ENCODE measurements at regions not wholly inside any gene's neighbourhood (a gene's known extent, or its start where the extent isn't known, plus 50 kb on each side); places are given as distances from the start of the nearest gene placed in this dataset.
"Not testable (repeated sequence)": the region's sequence is repeated elsewhere in the genome, so short reads cannot be mapped to it uniquely, and the experiment has no call there.

DNA sequence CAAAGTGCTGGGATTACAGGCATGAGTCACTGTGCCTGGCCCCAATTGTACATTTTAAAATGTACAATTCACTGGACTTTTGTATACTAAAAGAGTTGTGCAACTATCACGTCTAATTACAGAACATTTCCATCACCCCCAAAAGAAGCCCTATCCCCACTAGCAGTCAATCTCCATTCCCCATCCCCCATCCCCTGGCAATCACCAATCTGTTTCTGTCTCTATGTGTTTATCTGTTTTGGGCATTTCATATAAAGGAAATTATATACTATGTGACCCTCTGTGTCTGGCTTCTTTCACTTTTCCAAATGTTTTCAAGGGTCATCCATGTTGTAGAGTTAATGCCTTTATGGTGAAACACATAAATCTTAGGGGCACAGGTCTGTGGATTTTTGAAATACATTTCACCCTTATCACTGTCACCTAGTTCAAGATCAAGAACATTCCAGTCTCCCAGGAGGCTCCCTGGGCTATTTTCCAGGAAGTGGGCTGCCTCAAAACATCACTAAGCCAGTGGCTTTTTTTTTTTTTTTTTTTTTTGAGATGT, 129.2 kb downstream of the CRLF3 start:
- intact Hi-C loops (cut with DNase I) = not testable (repeated sequence)
- DNase-seq = peak in 1 of 10 donors; percentile 4

DNA sequence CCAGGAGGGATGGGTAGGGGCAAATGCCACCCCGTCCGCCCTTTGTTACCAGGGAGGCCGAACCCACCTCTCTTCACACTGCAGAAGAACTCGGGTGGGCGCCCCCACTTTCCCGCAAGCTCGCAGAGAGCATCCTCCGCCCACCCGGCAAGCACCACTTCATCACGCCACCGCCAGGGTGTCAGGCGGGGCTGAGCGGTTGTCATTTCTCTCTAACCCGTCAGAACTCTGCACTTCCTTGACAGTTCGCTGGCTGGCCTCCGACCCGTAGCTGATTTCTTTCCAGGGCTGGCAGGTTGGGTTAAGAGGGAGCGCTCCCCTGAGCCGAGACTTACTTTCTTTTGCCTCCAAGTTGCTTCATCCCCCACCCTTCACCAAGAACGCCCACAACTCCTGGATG, 130.7 kb downstream of the CRLF3 start:
- DNase-seq = peak in 1 of 10 donors; percentile 61
- intact Hi-C loops (cut with DNase I) = not testable (repeated sequence)

DNA sequence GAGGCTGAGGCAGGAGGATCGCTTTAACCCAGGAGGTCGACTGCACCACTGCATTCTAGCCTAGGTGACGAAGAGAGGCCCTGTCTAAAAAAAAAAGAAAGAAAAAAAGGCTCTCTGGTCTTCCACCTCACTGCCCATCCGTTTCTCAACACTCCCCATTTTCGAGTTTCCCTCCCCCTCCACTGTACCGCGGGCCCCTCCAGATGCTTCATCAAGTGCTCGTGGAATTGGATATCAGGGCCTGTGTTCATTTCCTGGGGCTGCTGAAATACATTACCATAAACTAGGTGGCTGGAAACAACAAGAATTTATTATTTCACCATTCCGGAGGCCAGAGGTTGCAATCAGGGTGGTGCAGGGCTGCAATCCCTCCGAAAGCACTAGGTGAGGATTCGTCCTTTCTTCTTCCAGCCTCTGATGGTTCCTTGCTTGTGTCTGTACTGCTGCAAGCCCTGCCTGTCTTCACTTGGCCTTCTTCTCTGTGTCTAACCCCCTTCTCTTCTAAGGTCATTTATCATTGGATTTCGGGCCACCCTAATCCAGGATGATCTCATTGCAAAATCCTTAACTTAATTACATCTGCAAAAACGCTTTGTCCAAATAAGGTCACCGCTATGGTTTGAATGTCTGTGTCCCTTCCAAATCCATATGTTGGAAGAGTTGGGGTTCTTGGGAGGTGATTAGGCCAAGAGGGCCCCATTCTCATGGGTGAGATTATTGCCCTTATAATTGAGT, 135.1 kb downstream of the CRLF3 start:
- intact Hi-C loops (cut with DNase I) = not testable (repeated sequence)
- DNase-seq = peak in 1 of 10 donors; percentile 5

DNA sequence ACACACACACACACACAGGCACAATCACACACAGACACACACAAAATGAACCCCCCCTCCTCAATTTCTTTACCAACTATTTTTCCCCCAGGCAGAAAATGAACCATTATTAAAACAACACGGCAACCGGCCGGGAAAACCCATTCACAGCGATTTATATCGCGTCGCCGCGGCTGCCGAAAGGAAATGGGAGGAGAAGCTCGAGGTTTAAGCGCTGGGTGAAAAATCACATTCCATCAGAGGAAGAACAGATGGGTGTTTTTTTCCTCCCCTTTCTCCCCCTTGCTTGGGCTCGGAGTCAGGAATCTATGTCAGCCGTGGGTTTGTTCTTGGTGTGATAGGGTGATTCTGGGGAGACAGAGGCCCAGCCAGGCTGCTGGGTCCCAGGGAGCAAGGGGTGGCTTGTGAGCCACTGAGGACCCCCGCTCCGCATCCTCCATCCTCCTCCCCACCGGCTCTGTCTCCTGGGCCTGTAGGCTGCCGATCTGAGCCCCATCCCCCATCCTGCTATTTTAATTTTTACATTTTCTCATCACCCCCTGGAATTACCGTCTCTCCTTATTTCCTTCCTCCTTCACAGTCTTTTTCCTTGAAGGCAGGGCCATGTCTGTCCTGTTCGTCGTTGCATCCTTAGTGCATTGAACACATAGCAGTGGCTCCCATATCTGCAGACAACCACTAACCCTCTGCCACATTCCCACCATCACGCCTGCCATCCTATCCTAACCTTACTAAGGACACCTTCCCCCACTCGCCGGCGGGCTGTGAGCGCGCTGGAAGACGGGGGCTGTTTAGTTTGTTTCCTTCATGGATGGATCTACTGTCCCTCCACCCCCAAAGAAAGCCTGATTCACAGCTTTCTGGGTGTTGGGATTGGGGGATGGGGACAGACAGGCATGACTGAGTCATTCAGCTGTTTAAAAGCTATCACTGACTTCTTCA, 137.7 kb downstream of the CRLF3 start:
- intact Hi-C loops (cut with DNase I) = not testable (repeated sequence)
- DNase-seq = peak in 2 of 10 donors; percentile 83 to 89

DNA sequence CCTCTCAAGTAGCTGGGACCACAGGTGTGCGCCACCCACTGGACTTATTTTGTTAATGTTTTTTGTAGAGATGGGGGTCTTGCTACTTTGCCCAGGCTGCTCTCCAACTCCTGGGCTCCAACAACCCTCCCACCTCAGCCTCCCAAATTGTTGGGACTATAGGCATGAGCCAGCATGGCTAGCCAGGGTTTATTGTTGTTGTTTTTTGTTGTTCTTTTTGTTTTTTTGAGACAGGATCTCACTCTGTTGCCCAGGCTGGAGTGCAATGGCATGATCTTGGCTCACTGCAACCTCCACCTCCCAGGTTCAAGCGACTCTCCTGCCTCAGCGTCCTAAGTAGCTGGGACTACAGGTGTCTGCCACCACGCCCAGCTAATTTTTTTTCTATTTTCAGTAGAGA, 142.2 kb downstream of the CRLF3 start:
- peak in 1 of 10 donors; percentile 15 for DNase-seq
- intact Hi-C loops (cut with DNase I) = not testable (repeated sequence)

DNA sequence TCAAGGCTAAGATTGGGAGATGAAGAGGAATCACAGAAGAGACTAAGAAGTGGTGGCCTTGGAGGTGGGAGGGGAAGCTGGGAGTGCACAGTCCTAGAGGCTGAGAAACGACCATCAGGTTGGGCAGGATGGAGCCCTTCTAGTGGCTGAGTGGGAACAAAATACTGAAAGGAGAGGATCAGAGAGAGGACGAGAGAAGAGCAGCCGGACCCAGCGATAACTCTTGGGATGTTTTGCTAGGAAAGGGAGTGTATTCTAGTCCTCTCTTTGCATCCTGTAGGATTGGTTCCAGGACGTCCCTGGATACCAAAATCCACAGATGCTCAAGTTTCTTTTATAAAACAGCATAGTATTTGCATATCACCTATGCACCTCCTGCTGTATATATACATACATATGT, 143.8 kb downstream of the CRLF3 start:
- intact Hi-C loops (cut with DNase I) = not testable (repeated sequence)
- peak in 1 of 10 donors; percentile 3 for DNase-seq

DNA sequence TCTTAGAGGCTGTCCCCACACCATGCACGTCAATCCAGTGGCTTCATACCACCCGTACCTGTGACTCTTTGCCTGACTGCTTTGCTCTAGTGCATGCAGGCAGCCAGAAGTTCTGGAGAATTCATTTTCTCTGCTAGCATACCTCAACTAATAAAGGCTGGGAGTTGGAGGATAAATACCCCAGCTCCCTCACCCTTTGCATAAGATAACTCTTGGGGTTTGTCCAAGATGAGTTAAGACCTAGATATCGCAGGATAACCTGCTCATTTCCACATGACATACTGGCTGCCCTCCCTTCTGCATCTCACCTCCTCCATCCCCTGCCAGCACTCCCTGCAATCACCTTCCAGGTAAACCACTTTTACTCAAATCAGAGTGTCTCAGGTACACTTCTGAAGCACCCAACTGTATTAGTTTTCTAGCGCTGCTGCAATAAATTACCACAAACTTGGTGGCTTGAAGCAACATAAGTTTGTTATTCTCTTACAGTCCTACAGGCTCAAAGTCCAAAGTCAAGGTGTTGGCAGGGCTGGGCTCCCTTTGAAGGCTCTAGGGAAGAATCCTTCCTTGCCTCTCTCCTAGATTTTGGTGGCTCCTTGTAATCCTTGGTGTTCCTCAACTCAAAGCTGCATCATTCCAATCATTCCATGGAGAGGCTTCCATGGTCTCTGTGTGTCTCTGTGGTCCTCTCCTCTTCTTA, 146.8 kb downstream of the CRLF3 start:
- intact Hi-C loops (cut with DNase I) = no loop called here
- no peak for DNase-seq

DNA sequence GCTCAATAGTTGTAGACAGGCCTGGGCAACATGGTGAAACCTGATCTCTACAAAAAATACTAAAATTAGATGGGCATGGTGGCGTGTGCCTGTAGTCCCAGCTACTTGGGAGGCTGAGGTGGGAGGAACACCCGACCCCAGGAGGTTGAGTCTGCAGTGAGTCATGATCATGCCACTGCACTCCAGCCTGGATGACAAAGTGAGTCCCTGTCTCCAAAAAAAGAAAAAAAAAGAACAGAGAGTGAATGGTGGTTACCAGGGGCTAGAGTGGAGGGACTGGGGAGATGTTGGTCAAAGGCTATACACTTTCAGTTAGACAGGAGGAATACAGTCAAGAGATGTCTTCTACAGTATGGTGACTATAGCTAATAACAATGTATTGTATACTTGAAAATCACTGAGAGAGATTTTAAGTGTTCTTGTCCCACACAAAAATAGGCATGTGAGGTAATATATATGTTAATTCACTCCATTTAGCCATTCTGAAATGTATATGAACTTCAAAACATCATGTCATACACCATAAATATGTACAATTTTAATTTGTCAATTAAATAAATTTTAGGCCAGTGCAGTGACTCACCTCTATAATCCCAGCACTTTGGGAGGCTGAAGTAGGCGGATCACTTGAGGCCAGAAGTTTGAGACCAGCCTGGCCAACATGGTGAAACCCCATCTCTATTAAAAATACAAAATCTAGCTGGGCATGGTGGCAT, 148.6 kb downstream of the CRLF3 start:
- intact Hi-C loops (cut with DNase I) = not testable (repeated sequence)
- peak in 1 of 10 donors; percentile 10 for DNase-seq

DNA sequence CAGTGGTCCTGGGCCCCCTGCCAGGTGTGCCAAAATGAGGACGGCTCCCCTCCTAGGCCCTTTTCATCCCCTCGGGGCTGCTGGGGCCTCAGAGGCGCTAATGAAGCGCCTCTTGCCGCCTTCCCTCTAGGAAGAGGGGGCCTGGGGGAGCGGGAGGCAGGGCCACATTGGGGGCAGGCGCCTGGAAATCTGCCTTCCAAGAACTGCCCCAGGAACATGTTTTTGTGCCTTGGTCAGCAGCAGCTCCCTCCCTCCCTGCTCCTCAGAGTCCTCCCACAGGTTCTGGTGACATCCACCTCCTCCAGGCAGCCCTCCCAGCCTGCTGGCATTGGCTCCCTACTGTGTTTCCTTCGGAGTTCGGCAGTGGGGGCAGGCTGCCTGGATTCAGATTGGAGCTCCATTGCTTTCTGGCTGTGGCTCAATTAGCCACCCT, 155.3 kb downstream of the CRLF3 start:
- intact Hi-C loops (cut with DNase I) = not testable (repeated sequence)
- DNase-seq = peak in 1 of 10 donors; percentile 57

DNA sequence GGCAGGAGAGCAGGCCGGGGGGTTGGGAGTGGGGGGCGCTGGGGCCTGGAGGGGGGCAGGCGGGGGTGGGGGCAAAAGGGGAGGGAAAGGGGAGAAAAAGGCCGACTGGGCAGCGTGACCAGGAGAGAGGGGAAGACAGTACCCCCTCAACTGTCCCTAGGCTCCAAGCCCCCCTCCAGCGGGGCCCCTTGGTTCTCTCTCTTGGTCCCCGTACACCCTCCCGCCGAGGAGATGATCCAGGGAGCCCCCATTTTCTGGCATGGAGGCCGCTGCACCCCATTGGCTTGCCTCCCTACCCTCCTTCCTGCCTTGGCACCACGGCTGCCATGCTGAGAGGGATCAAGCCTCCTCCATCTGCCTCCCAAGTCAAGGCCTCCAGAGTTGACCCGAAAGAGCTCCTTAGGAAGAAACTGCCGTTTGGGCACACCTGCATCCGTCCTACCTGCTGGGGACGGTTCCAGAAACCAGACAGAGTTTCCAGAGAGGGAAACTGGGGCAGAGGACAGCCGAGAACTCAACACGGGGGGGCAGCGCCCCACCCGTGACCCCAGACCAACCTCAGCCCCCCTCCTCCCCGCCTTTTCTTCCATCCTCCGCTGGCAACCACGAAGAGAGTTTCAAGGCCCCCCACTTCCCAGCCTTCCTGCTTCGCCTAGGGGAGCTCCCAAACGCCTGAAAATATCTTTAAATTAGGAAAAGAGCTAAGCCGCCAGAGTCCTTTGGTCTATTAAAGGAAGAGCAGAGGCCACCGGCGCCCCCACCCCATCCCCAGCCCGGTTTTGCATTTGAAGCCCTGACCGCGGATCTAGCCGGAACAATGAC, 155.9 kb downstream of the CRLF3 start:
- intact Hi-C loops (cut with DNase I) = not testable (repeated sequence)
- peak in 2 of 10 donors; percentile 21 to 30 for DNase-seq

DNA sequence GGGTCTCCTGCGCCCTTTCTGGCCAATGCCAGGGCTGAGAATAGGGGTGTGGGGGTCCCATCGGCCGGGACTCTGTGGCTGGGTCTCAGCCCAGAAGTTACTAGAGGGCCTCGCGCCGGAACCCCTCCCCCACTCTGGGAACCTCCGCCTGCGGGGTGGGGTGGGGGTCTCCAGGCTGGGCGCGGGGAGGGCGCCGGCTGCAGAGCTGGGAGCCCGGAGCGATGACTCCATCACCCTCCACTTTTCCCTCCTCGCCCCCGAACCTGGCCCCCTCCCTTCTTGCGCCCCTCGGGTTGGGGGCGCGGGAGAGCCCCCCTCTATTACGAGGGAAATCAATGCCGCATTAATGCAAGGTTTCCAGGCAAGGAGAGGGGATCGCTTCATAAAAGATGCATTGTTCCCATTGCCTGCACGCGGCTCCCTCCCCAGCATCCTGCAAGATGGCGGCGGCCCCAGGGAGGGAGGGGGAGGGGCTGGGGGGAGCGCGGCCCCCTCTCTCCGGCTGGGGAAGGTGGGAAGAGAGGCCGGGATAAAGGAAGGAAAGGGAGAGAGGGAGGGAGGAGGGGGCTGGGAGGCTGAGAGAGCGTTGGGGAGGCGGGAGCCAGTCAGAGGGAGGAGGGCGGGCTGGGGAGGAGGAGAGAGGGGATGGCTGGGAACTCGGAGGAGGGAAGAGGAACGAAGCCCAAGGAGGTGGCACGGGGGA, 156.7 kb downstream of the CRLF3 start:
- intact Hi-C loops (cut with DNase I) = not testable (repeated sequence)
- DNase-seq = peak in 9 of 10 donors; percentile 31 to 94 (median 72)

DNA sequence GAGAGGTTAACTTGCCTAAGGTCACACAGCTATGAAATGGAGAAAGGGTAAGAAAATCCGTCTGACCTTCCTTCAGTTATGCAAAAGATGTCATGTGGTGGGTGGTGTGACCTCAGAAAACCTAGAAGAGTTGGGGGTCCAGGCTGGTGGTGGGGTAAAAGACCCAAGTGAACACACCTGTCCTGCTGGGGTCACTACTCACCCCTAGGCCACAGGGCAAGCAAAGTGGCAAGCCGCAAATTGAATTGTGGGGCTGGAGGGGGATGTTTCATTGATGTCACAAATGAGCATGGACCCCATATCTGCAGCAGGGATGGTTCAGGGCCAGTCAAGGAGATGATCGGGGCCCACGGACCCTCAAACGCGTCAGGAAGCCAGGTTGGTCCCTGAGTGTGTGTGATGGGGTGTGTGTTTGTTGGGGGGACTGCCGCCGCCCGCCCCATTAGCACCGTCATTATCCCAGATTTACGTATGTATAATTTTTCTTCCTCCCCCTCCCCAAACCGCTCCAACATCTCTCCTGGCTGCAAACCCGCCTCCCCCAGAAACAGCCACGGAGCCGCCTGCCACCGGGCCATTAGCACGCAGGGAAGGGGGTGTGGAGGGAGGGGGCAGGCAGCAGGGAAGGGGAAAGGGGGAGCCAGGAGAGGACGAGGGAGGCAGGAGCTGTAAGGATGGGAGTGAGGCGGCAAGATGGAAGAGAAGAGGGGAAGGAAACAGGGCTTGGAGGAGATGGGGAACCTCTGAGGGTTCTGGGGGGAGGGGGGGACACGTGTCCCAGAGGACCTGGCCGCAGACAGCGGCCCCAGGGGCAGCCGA, 157.4 kb downstream of the CRLF3 start:
- intact Hi-C loops (cut with DNase I) = not testable (repeated sequence)
- peak in 1 of 10 donors; percentile 57 for DNase-seq

DNA sequence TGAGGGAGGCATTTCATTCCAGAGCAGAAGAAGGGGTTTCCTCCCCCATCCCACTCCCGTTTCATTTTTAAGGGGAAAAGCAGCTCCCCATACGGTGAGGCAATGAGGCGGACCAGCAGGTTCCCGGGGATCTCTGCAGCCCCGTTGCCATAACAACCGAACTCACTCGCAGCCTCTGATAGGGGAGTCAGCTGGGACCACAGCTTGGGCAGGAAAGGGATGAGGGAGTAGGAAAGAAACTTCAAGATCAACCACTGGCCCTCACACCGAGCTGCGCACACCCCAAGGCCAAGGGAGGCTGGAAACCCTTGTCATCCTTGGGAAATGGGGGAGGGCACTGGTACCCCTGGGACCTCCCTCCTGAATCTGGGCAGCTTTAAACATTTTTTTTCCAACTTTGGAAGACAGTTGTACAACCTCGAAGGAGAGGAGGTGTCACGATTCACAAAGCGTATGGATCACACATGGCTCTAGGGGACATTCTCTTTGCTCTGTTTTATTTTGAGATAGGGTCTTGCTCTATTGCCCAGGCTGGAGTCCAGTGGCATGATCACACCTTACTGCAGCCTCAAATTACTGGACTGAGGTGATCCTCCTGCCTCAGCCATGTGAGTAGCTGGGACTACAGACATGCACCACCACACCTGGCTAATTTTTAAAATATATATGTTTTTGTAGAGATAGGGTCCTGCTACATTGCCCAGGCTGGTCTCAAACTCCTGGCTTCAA, 160.6 kb downstream of the CRLF3 start:
- intact Hi-C loops (cut with DNase I) = not testable (repeated sequence)
- DNase-seq = peak in 4 of 10 donors; percentile 26 to 90 (median 61)

DNA sequence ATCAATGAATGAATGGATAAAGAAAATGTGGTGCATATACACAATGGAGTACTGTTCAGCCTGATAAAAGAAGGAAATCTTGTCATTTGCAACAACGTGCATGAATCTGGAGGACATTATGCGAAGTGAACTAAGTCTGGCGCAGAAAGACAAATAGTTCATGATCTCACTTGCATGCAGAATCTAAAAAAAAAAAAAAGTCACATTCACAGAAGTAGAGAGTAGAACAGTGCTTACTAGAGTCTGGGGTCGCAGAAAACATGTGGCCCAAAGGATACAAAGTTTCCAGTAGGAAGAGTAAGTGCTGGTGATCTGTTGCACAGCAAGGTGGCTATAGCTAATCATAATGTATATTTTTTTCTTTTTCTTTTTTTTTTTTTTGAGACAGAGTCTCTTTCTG, 167.3 kb downstream of the CRLF3 start:
- not testable (repeated sequence) for DNase-seq

DNA sequence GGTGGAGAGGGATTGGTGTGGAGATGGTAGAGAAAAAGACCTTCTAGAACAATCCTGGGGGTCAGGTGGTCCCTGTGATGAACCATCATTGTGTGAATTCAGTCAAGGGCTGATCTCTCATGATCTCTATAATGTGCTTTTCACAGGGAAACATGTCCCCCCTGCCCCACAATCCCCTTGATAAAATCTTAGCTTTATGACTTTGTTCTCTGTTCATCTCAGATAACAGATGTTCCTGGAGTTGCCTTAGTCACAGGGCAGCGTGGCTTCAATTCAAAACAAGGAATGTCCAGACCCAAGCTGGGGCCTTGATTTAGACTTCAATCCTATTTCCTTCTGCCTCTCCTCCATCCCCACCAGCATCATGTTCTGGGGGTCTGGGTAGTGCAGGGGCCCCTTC, 171.5 kb downstream of the CRLF3 start:
- DNase-seq; intact Hi-C loops (cut with DNase I): not testable (repeated sequence)

More for the DNA sequence above, 167.3 kb downstream of the CRLF3 start:
- intact Hi-C loops (cut with DNase I) = not testable (repeated sequence)

DNA sequence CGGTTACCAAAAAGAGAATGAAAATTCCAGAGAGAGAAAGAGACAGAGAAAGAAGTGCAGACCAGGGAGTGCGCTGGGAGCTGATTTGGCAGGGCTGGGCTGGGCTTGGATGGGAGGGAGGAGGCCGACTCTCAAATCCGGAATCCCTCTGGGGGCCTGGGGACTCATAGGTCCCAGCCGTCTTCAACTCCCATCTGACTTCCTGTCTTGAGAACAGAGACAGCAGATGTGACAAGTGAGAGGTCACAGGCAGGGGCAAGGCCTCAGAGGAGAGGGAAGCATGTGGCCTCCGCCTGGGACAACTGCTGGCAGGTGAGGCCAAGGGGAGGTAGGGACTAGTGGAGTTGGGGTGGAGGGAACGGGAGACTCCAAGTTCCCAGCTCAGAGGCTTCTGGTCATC, 172.9 kb downstream of the GOSR1 start:
- DNase-seq; intact Hi-C loops (cut with DNase I): not testable (repeated sequence)

Data from posterior cingulate gyrus (tissue), 11 donors.